Mesothelial cell of epicardium (in vitro differentiated cells): ENCODE measurements at regions not wholly inside any gene's neighbourhood (a gene's known extent, or its start where the extent isn't known, plus 50 kb on each side); places are given as distances from the start of the nearest gene placed in this dataset.

Experiments used
- DNase-seq, 2 experiments: peaks; one replicate each; pipeline ENCODE4 v3.0.0; 2021; ENCODE audit warnings: low spot score in 2 of 2; ENCODE audit not compliant: unreplicated experiment in 2 of 2
- H3K27ac Mint-ChIP-seq: 2 replicates; pipeline ENCODE4 v1.8.0; 2021; ENCODE audit warnings: mixed read lengths
- H3K27me3 Mint-ChIP-seq: 2 replicates; pipeline ENCODE4 v1.8.0; 2021; ENCODE audit warnings: low read depth, mixed read lengths
- H3K36me3 Mint-ChIP-seq: 2 replicates; pipeline ENCODE4 v1.8.0; 2021; ENCODE audit warnings: mixed read lengths
- H3K4me1 Mint-ChIP-seq: 2 replicates; pipeline ENCODE4 v1.8.0; 2021; ENCODE audit warnings: mixed read lengths
- H3K4me3 Mint-ChIP-seq: 2 replicates; pipeline ENCODE4 v1.8.0; 2021; ENCODE audit warnings: mild to moderate bottlenecking, moderate library complexity, mixed read lengths
- H3K9me3 Mint-ChIP-seq: 2 replicates; pipeline ENCODE4 v1.8.0; 2021; ENCODE audit warnings: mixed read lengths
- TF ChIP-seq, protein P1 (sequence below): fragments of 200-600 bp; sonication (generic); IDR thresholded peaks from one replicate; pipeline ENCODE4 v1.5.0; 2021; ENCODE audit warnings: antibody characterized with exemption; ENCODE audit not compliant: unreplicated experiment

DNA sequence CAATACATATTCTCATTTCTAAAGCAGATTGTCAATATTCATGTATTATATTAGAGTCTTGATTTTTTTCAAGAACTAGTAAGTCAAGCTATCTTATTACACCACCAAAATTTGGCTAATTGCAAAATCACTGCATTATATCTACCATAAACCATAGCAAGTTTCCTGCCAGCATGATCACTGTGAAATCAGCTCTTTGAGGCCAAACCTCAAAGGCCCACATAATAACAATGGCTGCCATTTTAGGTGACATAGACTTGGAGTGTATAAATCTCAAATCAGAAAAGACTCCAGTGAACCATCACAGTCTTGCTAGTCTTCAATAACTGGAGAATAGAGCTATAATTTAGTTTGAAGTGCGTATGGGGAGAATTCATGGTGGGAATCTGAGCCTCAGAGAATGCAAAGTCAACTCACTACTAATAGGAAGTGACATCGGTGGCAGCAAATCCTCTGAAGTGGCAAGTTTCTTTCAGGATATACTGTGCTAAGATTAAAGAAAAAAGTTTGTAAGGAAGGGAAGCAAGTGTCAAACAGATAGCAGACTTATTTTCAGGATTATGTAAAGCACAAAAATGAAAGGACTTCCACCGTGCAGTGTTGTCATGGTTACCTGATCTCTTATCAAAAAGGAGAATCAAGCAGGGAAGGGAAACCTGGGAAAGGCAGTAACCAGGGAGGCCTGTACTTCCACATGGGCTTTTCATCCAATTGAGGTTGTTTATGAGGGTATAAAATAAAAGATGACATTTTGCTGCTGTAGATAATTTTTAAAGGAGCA lies 117.4 kb upstream of the FNDC3A start:
- H3K4me3 Mint-ChIP-seq, result no peak overlapping the region
- no peak for DNase-seq
- TF ChIP-seq, protein P1, sequence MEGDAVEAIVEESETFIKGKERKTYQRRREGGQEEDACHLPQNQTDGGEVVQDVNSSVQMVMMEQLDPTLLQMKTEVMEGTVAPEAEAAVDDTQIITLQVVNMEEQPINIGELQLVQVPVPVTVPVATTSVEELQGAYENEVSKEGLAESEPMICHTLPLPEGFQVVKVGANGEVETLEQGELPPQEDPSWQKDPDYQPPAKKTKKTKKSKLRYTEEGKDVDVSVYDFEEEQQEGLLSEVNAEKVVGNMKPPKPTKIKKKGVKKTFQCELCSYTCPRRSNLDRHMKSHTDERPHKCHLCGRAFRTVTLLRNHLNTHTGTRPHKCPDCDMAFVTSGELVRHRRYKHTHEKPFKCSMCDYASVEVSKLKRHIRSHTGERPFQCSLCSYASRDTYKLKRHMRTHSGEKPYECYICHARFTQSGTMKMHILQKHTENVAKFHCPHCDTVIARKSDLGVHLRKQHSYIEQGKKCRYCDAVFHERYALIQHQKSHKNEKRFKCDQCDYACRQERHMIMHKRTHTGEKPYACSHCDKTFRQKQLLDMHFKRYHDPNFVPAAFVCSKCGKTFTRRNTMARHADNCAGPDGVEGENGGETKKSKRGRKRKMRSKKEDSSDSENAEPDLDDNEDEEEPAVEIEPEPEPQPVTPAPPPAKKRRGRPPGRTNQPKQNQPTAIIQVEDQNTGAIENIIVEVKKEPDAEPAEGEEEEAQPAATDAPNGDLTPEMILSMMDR, result no peak
- H3K9me3 Mint-ChIP-seq, result no peaks in the 10 kb centered on the region
- H3K4me1 Mint-ChIP-seq, result peaks cover 26% of the 10 kb centered on the region
- H3K27ac Mint-ChIP-seq, result no peak overlapping the region
- H3K36me3 Mint-ChIP-seq, result no peaks in the 10 kb centered on the region
- H3K27me3 Mint-ChIP-seq, result no peaks in the 10 kb centered on the region

DNA sequence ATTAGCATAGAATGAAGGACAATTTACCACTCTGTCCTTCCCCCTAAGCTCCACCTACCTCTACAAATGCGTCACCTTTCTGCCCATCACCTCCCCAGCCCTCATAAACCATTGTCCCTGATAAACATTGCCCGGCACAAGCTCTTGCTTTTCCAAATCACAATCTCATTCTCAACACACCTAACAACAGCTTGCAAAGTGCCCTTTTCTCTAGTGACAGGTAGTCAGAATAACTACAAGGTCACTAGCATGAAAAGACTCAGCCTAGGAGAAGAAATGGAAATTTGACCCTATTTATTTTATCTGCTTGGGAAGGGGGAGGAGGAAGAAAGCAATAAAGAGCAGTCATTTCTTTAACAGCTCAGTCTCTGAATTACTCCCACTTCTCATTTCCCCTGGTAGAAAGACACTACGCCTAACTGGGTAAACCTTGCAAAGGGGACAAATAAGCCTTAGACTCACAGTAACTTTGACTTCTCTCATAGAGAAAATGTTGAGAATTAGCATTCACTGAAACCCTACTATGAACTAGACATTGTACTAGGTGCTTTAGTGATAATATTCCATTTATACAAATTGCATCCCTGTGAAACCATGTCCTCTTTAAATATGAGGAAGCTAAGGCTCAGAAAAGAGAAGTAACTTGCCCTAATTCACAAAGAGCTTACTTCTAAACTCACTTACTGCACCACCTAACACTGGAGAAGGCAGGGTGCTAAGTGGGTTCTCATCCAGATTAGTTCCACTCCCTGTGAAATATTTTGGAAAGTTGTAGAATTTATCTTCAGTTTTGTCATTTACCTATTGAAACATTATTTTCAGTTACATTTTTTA lies 116.2 kb upstream of the FNDC3A start:
- TF ChIP-seq, protein P1, result no peak
- Mint-ChIP-seq H3K4me3 (no peak overlapping the region), H3K27ac (peak overlapping the region; percentile 70), H3K27me3 (no peaks in the 10 kb centered on the region), H3K9me3 (no peaks in the 10 kb centered on the region), H3K4me1 (peaks cover 20% of the 10 kb centered on the region), H3K36me3 (no peaks in the 10 kb centered on the region)
- DNase-seq, result no peak

DNA sequence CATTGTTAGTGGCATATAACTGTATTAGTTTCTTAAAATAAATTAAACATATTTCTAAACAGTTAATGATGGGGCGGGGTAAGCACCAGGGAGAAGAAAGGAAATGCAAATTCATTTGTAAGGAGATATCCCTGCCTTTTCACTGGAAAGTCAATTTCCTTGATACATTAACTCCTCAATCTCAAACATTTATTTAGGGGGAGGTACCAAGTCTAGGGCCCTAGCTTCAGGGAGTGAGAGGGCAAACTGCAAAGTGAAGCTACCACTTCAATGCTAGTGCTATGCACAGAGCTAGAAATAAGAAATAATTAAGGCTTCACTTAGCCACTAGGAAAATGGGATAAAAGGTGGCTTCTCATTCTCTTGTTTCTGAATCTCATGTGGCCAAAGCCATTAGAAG lies 115.3 kb upstream of the FNDC3A start:
- DNase-seq, result no peak
- H3K36me3 Mint-ChIP-seq, result no peaks in the 10 kb centered on the region
- TF ChIP-seq, protein P1, result no peak

DNA sequence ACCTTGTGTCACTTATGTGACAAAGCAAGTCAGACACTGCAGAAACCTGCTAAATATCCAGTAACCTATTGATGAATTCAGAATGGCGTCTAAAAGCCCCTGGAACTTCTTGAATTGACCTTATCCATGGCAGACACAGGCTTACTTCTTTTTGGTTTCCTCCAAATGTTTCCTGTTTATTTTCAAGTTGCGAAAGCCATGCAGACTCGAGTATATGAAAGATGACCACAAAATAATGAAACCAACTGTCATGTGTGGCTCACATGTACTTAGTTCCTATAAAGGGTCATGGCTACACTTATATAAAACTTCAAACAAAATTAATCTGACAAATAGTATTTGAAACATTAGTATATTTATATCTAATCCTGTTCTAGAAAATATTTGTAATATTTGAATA lies 113.1 kb upstream of the FNDC3A start:
- Mint-ChIP-seq H3K27ac (no peak overlapping the region), H3K9me3 (no peaks in the 10 kb centered on the region), H3K4me1 (peaks cover 20% of the 10 kb centered on the region), H3K4me3 (no peak overlapping the region), H3K27me3 (no peaks in the 10 kb centered on the region), H3K36me3 (no peaks in the 10 kb centered on the region)
- TF ChIP-seq, protein P1, result no peak
- no peak for DNase-seq

More for the DNA sequence above, 115.3 kb upstream of the FNDC3A start:
- Mint-ChIP-seq H3K27me3 (no peaks in the 10 kb centered on the region), H3K4me1 (peaks cover 20% of the 10 kb centered on the region), H3K9me3 (no peaks in the 10 kb centered on the region), H3K27ac (no peak overlapping the region), H3K4me3 (no peak overlapping the region)

DNA sequence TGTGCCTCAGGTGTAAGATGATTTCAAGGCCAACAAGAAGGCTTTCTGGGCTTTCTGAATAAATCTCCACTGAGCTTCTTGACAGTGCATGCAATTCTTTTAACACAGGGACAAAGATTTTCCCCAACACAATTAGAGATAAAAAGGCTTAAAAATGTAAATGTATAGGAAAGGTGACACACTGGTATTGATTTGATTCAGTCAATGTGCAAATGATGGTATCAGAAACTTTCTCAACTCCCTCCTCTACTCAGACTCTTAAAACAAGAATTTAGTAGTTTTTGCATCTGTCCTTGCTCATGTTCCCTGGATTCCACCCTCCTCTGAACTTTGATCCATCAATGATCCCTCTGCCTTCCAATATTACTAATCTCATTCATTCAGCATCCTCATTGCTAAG lies 111.6 kb upstream of the FNDC3A start:
- TF ChIP-seq, protein P1, result no peak
- Mint-ChIP-seq H3K27me3 (no peaks in the 10 kb centered on the region), H3K9me3 (no peaks in the 10 kb centered on the region), H3K27ac (no peak overlapping the region), H3K36me3 (no peaks in the 10 kb centered on the region), H3K4me3 (no peak overlapping the region), H3K4me1 (peaks cover 6% of the 10 kb centered on the region)
- no peak for DNase-seq
